Activated naive CD8-positive, alpha-beta T cell (primary cell): ENCODE measurements at regions not wholly inside any gene's neighbourhood (a gene's known extent, or its start where the extent isn't known, plus 50 kb on each side); places are given as distances from the start of the nearest gene placed in this dataset.
"Not testable (repeated sequence)": the region's sequence is repeated elsewhere in the genome, so short reads cannot be mapped to it uniquely, and the experiment has no call there.

Source experiments
- H3K27ac Mint-ChIP-seq: one replicate; pipeline ENCODE4 v1.8.0; 2021; ENCODE audit warnings: mixed read lengths
- H3K27me3 Mint-ChIP-seq: one replicate; pipeline ENCODE4 v1.8.0; 2021; ENCODE audit warnings: mixed read lengths
- H3K36me3 Mint-ChIP-seq: one replicate; pipeline ENCODE4 v1.8.0; 2021; ENCODE audit warnings: mixed read lengths
- H3K4me1 Mint-ChIP-seq: one replicate; pipeline ENCODE4 v1.8.0; 2021; ENCODE audit warnings: low read depth, mixed read lengths
- H3K4me3 Mint-ChIP-seq: one replicate; pipeline ENCODE4 v1.8.0; 2021; ENCODE audit warnings: mild to moderate bottlenecking, mixed read lengths
- H3K9me3 Mint-ChIP-seq: one replicate; pipeline ENCODE4 v1.8.0; 2021; ENCODE audit warnings: low read depth, mixed read lengths

GRCh38 chr13:107600971-107601370, 614.4 kb downstream of the LIG4 start:
- H3K27ac Mint-ChIP-seq: no peak overlapping the region
- peaks cover 3% of the 10 kb centered on the region for H3K9me3 Mint-ChIP-seq
- H3K36me3 Mint-ChIP-seq: no peaks in the 10 kb centered on the region
- H3K27me3 Mint-ChIP-seq: no peaks in the 10 kb centered on the region
- H3K4me1 Mint-ChIP-seq: no peaks in the 10 kb centered on the region
- H3K4me3 Mint-ChIP-seq: no peak overlapping the region

- not testable (repeated sequence) for H3K27me3 Mint-ChIP-seq, H3K9me3 Mint-ChIP-seq, H3K27ac Mint-ChIP-seq, H3K36me3 Mint-ChIP-seq, H3K4me1 Mint-ChIP-seq, H3K4me3 Mint-ChIP-seq
Measured at GRCh38 chr13:107596306-107596705, 619.0 kb downstream of the LIG4 start.

- H3K27me3 Mint-ChIP-seq: no peaks in the 10 kb centered on the region
- peaks cover 3% of the 10 kb centered on the region for H3K9me3 Mint-ChIP-seq
- no peak overlapping the region for H3K4me3 Mint-ChIP-seq
- H3K4me1 Mint-ChIP-seq: no peaks in the 10 kb centered on the region
- H3K36me3 Mint-ChIP-seq: no peaks in the 10 kb centered on the region
- no peak overlapping the region for H3K27ac Mint-ChIP-seq
Measured at GRCh38 chr13:107590556-107590955, 624.8 kb downstream of the LIG4 start.

GRCh38 chr13:107587681-107588080, 627.7 kb downstream of the LIG4 start:
- H3K27ac Mint-ChIP-seq: no peak overlapping the region
- H3K27me3 Mint-ChIP-seq: no peaks in the 10 kb centered on the region
- no peaks in the 10 kb centered on the region for H3K4me1 Mint-ChIP-seq
- no peaks in the 10 kb centered on the region for H3K36me3 Mint-ChIP-seq
- no peak overlapping the region for H3K4me3 Mint-ChIP-seq
- peaks cover 3% of the 10 kb centered on the region for H3K9me3 Mint-ChIP-seq

GRCh38 chr13:107586216-107586615, 629.1 kb downstream of the LIG4 start:
- no peaks in the 10 kb centered on the region for H3K36me3 Mint-ChIP-seq
- no peaks in the 10 kb centered on the region for H3K27me3 Mint-ChIP-seq
- no peak overlapping the region for H3K27ac Mint-ChIP-seq
- peaks cover 3% of the 10 kb centered on the region for H3K9me3 Mint-ChIP-seq
- H3K4me3 Mint-ChIP-seq: no peak overlapping the region
- H3K4me1 Mint-ChIP-seq: no peaks in the 10 kb centered on the region

GRCh38 chr13:107585469-107586180, 629.7 kb downstream of the LIG4 start:
- no peaks in the 10 kb centered on the region for H3K36me3 Mint-ChIP-seq
- no peaks in the 10 kb centered on the region for H3K27me3 Mint-ChIP-seq
- no peak overlapping the region for H3K4me3 Mint-ChIP-seq
- H3K27ac Mint-ChIP-seq: no peak overlapping the region
- H3K9me3 Mint-ChIP-seq: peaks cover 3% of the 10 kb centered on the region
- H3K4me1 Mint-ChIP-seq: no peaks in the 10 kb centered on the region

- H3K27ac Mint-ChIP-seq: no peak overlapping the region
- H3K4me3 Mint-ChIP-seq: no peak overlapping the region
- no peaks in the 10 kb centered on the region for H3K4me1 Mint-ChIP-seq
- peaks cover 11% of the 10 kb centered on the region for H3K9me3 Mint-ChIP-seq
- no peaks in the 10 kb centered on the region for H3K36me3 Mint-ChIP-seq
- no peaks in the 10 kb centered on the region for H3K27me3 Mint-ChIP-seq
Measured at GRCh38 chr13:107582171-107582570, 633.2 kb downstream of the LIG4 start.

- Mint-ChIP-seq H3K4me3 (no peak overlapping the region), H3K4me1 (no peaks in the 10 kb centered on the region), H3K27ac (no peak overlapping the region), H3K36me3 (no peaks in the 10 kb centered on the region), H3K9me3 (peaks cover 11% of the 10 kb centered on the region), H3K27me3 (no peaks in the 10 kb centered on the region)
Measured at GRCh38 chr13:107580741-107581412, 634.5 kb downstream of the LIG4 start.

- Mint-ChIP-seq H3K27ac (no peak overlapping the region), H3K36me3 (no peaks in the 10 kb centered on the region), H3K4me3 (no peak overlapping the region), H3K4me1 (no peaks in the 10 kb centered on the region), H3K9me3 (peaks cover 15% of the 10 kb centered on the region), H3K27me3 (no peaks in the 10 kb centered on the region)
Measured at GRCh38 chr13:107576430-107576829, 638.9 kb downstream of the LIG4 start.

- Mint-ChIP-seq H3K27ac (no peak overlapping the region), H3K4me3 (no peak overlapping the region), H3K4me1 (no peaks in the 10 kb centered on the region), H3K27me3 (no peaks in the 10 kb centered on the region), H3K36me3 (no peaks in the 10 kb centered on the region), H3K9me3 (peaks cover 11% of the 10 kb centered on the region)
Measured at GRCh38 chr13:107574517-107575210, 640.7 kb downstream of the LIG4 start.

- no peaks in the 10 kb centered on the region for H3K27me3 Mint-ChIP-seq
- peaks cover 9% of the 10 kb centered on the region for H3K9me3 Mint-ChIP-seq
- H3K27ac Mint-ChIP-seq: no peak overlapping the region
- no peak overlapping the region for H3K4me3 Mint-ChIP-seq
- no peaks in the 10 kb centered on the region for H3K36me3 Mint-ChIP-seq
- H3K4me1 Mint-ChIP-seq: no peaks in the 10 kb centered on the region
Measured at GRCh38 chr13:107573184-107573583, 642.2 kb downstream of the LIG4 start.

- Mint-ChIP-seq H3K4me3 (no peak overlapping the region), H3K27ac (no peak overlapping the region), H3K27me3 (no peaks in the 10 kb centered on the region), H3K9me3 (peaks cover 4% of the 10 kb centered on the region), H3K4me1 (no peaks in the 10 kb centered on the region), H3K36me3 (no peaks in the 10 kb centered on the region)
Measured at GRCh38 chr13:107572156-107572555, 643.2 kb downstream of the LIG4 start.

- H3K27ac Mint-ChIP-seq: no peak overlapping the region
- H3K27me3 Mint-ChIP-seq: no peaks in the 10 kb centered on the region
- H3K4me3 Mint-ChIP-seq: no peak overlapping the region
- H3K36me3 Mint-ChIP-seq: no peaks in the 10 kb centered on the region
- peaks cover 3% of the 10 kb centered on the region for H3K9me3 Mint-ChIP-seq
- no peaks in the 10 kb centered on the region for H3K4me1 Mint-ChIP-seq
Measured at GRCh38 chr13:107568181-107568580, 647.2 kb downstream of the LIG4 start.

- no peak overlapping the region for H3K27ac Mint-ChIP-seq
- H3K4me1 Mint-ChIP-seq: no peaks in the 10 kb centered on the region
- no peaks in the 10 kb centered on the region for H3K9me3 Mint-ChIP-seq
- no peaks in the 10 kb centered on the region for H3K36me3 Mint-ChIP-seq
- no peak overlapping the region for H3K4me3 Mint-ChIP-seq
- H3K27me3 Mint-ChIP-seq: no peaks in the 10 kb centered on the region
Measured at GRCh38 chr13:107563099-107563925, 652.0 kb downstream of the LIG4 start.

- Mint-ChIP-seq H3K9me3 (no peaks in the 10 kb centered on the region), H3K4me3 (no peak overlapping the region), H3K27me3 (no peaks in the 10 kb centered on the region), H3K27ac (no peak overlapping the region), H3K36me3 (no peaks in the 10 kb centered on the region), H3K4me1 (no peaks in the 10 kb centered on the region)
Measured at GRCh38 chr13:107562203-107562602, 653.1 kb downstream of the LIG4 start.
